Cardiac fibroblast (primary cell): ENCODE measurements at regions not wholly inside any gene's neighbourhood (a gene's known extent, or its start where the extent isn't known, plus 50 kb on each side); places are given as distances from the start of the nearest gene placed in this dataset.

Experiments
- DNase-seq, 2 donors: peaks; one replicate each; pipeline versions ENCODE4 v3.0.0 to v3.0.0-alpha.2; 2010; ENCODE audit warnings: low read depth in 2 of 2
- H3K4me3 ChIP-seq, 2 donors: replicated peaks in 1 of 2; 1 replicate in 1 of 2; 2 replicates in 1 of 2; pipeline ENCODE4 v1.5.1; 2011; ENCODE audit warnings: low read depth in 2 of 2, low read length in 2 of 2, mild to moderate bottlenecking in 2 of 2, moderate library complexity in 1 of 2
- CTCF ChIP-seq: IDR thresholded peaks from one replicate; pipeline ENCODE4 v1.5.1; 2011; ENCODE audit warnings: low read depth, mild to moderate bottlenecking, low read length, inconsistent platforms

DNA sequence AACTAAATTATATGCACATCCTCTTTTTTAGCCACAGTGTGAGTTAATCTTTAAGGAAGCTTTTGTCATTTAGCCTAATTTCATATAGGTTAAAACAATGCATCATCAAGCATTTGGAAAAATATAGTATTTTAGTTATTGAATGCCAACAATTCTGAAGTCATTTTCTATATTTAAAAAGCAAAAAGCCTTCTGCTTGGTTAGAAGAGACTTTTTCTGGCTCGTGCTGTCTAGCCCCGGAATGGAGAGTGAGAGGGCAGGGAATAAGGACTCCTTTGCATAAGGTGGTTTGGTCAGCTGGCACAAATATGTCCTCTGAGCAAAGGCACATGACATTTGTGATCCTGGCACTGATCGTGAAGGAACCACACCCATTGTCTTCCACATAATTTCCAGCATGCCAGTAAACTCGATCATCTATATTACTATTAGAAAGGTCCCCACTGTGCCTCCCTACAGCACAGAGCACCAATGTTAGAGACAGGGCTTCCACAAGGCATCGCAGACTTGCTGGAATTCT, 393.7 kb upstream of the INTU start:
- no peak for DNase-seq
- H3K4me3 ChIP-seq, result no peak overlapping the region
- TF ChIP-seq CTCF, result no peak

DNA sequence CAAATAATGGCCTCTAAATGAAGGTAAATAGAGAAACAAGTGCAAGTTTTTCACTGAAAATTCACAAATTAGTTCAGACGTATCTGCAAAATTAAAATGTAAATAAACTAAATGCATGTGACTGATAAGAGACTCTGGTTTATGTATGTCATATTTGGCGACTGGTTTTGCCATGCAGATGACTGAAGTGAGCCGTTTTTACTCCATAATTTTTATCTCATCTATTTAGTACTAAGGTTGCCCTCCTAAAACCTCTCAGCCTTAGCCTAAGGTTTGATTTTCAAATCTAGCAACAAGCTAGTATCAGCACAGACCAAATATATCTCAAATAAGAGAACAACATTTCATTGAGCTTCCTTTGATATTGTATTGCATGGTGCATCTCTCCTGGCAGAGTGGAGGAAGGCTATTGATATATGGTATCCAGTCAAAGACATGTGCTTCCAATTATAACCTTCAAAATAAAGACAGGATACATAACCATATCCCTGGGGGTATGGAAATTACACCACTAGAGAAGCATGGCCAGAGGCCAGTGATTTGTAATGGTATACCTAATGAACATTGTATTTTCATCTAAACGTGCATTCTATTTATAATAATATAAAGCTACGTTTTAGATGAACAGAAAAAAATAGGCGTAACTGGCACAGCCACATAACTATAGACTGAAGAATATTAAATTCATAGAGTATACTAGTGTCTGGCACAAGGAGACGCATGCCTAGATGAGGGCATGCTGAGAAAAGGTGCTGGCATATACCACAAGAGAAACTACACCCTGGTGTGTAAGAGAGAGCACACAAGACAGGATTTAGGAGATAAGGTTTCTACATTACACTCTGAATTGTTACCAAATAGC, 392.6 kb upstream of the INTU start:
- TF ChIP-seq CTCF, result no peak
- no peak for DNase-seq
- H3K4me3 ChIP-seq, result no peak overlapping the region

- H3K4me3 ChIP-seq, result no peak overlapping the region
- no peak for TF ChIP-seq CTCF
- no peak for DNase-seq
These were observed 392.0 kb upstream of the INTU start for GRCh38 chr4:127240764-127241105.

- no peak for TF ChIP-seq CTCF
- H3K4me3 ChIP-seq, result no peak overlapping the region
- no peak for DNase-seq
These were observed 388.2 kb upstream of the INTU start for GRCh38 chr4:127244515-127244914.

- DNase-seq, result no peak
- H3K4me3 ChIP-seq, result no peak overlapping the region
- no peak for TF ChIP-seq CTCF
These were observed 385.5 kb upstream of the INTU start for GRCh38 chr4:127246963-127247952.

DNA sequence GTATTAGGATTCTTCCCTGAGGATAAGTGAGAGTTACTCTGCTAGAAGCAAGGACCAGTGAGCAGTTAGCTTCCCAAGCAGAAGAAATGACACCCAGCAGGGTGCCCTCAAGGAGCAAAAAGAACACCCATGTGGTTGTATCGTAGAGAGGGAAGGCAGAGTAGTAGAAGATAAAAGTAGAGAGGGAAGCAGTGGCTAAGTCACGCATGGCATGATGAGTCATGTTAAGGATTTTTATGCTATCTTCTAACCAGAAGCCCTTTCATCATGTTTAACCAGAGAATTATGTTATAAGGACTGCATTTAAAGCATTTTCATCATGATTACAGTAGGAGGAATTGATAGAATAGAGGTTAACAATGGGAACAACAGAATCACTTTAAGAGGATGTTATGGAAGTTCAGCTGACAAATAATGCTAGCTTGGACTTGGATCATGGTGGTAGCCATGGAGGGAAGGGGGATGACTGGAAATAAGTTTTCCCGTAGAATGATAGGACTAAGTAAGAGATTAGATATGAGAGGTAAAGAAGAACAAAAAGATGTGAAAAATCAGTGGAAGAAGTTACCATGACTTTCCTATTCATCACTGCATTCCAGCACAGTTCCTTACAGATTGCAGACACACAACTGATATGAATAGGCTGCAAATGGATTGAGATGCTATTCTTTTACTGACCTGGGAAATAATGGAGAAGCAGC, 383.5 kb upstream of the INTU start:
- DNase-seq, result peak; percentile 0 to 1
- H3K4me3 ChIP-seq, result no peak overlapping the region
- no peak for TF ChIP-seq CTCF
